ENCODE measurements at regions not wholly inside any gene's neighbourhood (a gene's known extent, or its start where the extent isn't known, plus 50 kb on each side); places are given as distances from the start of the nearest gene placed in this dataset.

DNA sequence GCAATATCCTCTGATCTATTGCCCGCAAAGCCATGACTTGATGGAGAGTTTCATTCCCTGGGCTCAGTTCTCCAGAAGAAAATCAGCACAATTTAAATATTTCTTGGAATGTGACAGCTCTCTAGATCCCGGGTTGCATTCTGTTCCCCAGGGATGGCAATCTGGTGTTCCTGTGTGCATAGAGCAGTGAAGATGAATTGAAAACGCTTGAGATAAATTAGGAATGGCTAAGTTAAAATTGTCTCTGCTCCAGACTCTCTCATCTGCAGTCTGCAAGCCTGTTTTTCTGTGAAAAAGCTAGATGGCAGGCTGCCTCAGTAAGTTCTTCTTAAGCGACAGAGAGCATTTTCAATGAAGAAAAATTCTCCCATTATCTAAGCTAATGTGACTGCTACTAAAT is 582.5 kb upstream of the MGAT4C start:
- CTCF ChIA-PET = no interaction called here
- DNase-seq (ENCODE audit: extremely low spot score) = no peak
- TF ChIP-seq, protein P1, sequence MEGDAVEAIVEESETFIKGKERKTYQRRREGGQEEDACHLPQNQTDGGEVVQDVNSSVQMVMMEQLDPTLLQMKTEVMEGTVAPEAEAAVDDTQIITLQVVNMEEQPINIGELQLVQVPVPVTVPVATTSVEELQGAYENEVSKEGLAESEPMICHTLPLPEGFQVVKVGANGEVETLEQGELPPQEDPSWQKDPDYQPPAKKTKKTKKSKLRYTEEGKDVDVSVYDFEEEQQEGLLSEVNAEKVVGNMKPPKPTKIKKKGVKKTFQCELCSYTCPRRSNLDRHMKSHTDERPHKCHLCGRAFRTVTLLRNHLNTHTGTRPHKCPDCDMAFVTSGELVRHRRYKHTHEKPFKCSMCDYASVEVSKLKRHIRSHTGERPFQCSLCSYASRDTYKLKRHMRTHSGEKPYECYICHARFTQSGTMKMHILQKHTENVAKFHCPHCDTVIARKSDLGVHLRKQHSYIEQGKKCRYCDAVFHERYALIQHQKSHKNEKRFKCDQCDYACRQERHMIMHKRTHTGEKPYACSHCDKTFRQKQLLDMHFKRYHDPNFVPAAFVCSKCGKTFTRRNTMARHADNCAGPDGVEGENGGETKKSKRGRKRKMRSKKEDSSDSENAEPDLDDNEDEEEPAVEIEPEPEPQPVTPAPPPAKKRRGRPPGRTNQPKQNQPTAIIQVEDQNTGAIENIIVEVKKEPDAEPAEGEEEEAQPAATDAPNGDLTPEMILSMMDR (IDR thresholded peaks at IDR 0.05; ENCODE audit: control extremely low read depth, extremely low read depth, low read depth, missing control alignments) = no peak
- POLR2A ChIA-PET = no interaction called here

DNA sequence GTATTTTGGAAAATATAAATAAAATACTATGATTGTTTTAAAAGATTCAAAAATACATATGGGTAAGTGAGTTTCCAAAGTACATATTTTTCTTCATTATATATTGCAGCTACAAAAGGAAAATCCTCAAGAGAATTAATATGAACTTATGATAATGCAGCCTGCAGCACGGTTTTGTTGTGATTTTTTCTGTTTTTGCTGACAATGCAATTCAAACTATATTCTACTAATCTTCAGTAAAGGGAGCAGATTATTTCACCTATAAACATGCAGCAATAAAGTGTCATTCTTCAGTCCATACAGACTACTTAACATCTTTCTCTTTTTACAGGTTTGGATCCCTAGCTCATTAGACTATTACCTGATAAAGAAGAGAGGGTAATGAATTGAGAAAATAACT is 582.1 kb upstream of the MGAT4C start:
- DNase-seq (ENCODE audit: extremely low spot score) = no peak
- ChIA-PET CTCF (no interaction called here), POLR2A (no interaction called here)
- TF ChIP-seq, protein P1 (IDR thresholded peaks at IDR 0.05; ENCODE audit: control extremely low read depth, extremely low read depth, low read depth, missing control alignments) = no peak

DNA sequence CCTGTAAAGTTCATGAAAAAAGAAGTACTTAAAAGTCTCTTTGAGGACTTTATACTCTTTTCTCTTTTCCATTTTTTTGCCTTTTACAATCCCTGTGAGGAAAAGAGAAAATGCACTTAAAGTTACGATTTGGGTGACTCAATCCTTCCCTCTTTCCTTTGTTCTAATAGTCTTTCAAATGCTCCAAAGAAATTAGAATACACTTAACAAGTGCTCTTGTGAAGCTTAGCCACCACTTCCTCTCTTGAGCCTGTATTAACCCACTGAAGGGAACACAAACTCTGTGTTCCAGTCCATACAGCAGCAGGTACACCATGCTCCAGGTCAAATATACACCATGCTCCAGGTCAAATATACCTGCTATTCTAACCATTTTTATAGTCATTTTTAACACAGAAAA is 581.1 kb upstream of the MGAT4C start:
- DNase-seq (ENCODE audit: extremely low spot score) = no peak

DNA sequence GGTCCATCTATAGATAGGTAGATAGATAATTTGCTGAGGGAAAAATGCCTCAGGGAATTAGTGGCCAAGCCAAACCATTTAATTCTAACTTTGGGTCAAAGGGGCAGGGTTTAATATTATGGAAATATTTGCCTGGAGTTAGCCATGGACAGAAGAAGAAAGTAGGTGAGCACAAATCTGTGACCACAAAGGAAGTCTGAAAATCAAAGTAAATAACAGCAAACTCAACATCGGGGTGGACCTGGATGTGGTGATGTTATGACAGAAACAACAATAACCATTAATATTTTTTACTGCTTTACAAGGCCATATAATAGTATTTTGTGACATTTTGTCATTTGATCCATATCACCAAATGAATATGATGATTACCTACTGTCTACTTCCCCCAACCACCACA is 578.0 kb upstream of the MGAT4C start:
- ChIA-PET CTCF (no interaction called here), POLR2A (no interaction called here)
- no peak for DNase-seq (ENCODE audit: extremely low spot score)
- TF ChIP-seq, protein P1 (IDR thresholded peaks at IDR 0.05; ENCODE audit: control extremely low read depth, extremely low read depth, low read depth, missing control alignments) = no peak

More for the DNA sequence above, 581.1 kb upstream of the MGAT4C start:
- ChIA-PET CTCF (no interaction called here), POLR2A (no interaction called here)
- TF ChIP-seq, protein P1 (IDR thresholded peaks at IDR 0.05; ENCODE audit: control extremely low read depth, extremely low read depth, low read depth, missing control alignments) = no peak

DNA sequence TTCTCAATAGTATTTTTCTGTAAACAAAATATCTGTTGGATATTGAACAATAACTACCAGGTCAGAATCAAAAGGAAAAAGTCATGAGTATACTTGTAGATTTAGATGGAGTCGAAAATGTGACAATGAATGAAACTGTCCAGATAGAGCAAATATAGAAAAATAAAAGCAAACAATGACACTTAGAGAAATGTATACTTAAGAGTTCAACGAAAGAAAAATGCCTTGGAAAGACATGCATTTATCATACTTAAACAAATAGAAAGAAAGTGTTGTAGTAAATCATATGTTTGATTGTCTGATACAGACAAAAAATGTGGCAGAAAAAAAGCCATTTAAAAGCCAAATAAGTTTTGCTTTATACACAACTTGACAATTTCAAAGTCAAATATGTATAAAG is 571.2 kb upstream of the MGAT4C start:
- ChIA-PET CTCF (interaction anchor here (1.0 kb wide), 1 partner anchor 13 kb away, joined by 4 read pairs; no protein-coding TSS in a partner anchor), POLR2A (no interaction called here)
- TF ChIP-seq, protein P1 (IDR thresholded peaks at IDR 0.05; ENCODE audit: control extremely low read depth, extremely low read depth, low read depth, missing control alignments) = no peak
- no peak for DNase-seq (ENCODE audit: extremely low spot score)

DNA sequence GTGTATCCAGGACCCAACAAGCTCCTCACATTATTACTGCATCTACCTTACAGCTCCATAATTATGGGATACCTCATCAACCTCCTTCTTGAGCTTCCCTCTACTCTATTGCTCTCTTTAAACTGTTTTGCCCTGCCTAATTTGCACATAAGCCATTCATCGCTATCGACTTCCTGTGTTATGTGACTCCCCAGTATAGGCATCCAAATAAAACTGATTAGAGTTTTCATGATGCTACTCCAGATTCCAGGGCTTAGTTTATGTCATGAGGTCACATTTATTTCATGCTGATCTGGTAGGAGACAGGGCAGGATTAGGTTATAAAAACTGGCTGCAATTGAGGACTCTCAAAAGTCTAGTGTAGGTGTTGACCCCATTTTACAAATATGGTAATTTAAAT is 569.9 kb upstream of the MGAT4C start:
- CTCF ChIA-PET = no interaction called here
- POLR2A ChIA-PET = no interaction called here
- TF ChIP-seq, protein P1 (IDR thresholded peaks at IDR 0.05; ENCODE audit: control extremely low read depth, extremely low read depth, low read depth, missing control alignments) = no peak
- DNase-seq (ENCODE audit: extremely low spot score) = no peak

DNA sequence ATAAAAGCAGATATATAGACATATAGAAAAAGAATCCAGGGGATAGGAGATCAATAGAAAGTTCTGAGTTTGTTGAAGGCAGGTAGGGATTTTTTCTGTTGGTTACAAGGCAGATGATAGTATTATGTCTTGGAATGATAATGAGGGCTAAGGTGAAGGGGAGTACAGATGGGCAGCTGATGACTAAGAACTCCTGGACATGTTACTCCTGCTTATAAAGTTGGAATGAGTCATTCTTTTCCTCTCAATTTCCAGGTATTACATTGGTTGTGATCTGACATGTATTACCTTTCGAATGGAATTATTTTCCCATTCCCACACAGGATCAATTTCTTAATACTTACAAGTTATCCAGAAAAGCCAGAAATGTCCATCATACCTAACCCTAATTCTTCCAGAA is 545.2 kb upstream of the MGAT4C start:
- CTCF ChIA-PET = no interaction called here
- TF ChIP-seq, protein P1 (IDR thresholded peaks at IDR 0.05; ENCODE audit: control extremely low read depth, extremely low read depth, low read depth, missing control alignments) = no peak
- POLR2A ChIA-PET = no interaction called here
- no peak for DNase-seq (ENCODE audit: extremely low spot score)
